ENCODE measurements at regions not wholly inside any gene's neighbourhood (a gene's known extent, or its start where the extent isn't known, plus 50 kb on each side); places are given as distances from the start of the nearest gene placed in this dataset.

GRCh38 chr2:36079793-36080192 lies 275.8 kb upstream of the CRIM1 start:
- no peaks in the 10 kb centered on the region for H3K36me3 ChIP-seq (ENCODE audit: low read length)
- no peaks in the 10 kb centered on the region for H4K20me1 ChIP-seq (ENCODE audit: low read depth, low read length)
- no peaks in the 10 kb centered on the region for H3K27me3 ChIP-seq (ENCODE audit: low read length)
- H3F3A ChIP-seq (ENCODE audit: insufficient read depth): no peaks in the 10 kb centered on the region
- no peak for TF ChIP-seq CTCF (IDR thresholded peaks at IDR 0.05; ENCODE audit: insufficient read depth, low read length, poor library complexity, severe bottlenecking)
- TF ChIP-seq EZH2phosphoT487 (conservative IDR thresholded peaks at IDR 0.05; ENCODE audit: low read length): no peak
- no peak overlapping the region for H3K27ac ChIP-seq (ENCODE audit: low read depth, low read length)
- H3K9ac ChIP-seq (ENCODE audit: low read length): no peak overlapping the region
- H2AFZ ChIP-seq (ENCODE audit: low read depth, low read length, severe bottlenecking): no peak overlapping the region
- no peaks in the 10 kb centered on the region for H3K9me2 ChIP-seq (replicated peaks; ENCODE audit: insufficient read depth, low read length)
- H3K4me2 ChIP-seq (ENCODE audit: low read depth, low read length, poor library complexity, severe bottlenecking): no peak overlapping the region
- no peaks in the 10 kb centered on the region for H3K79me2 ChIP-seq (ENCODE audit: insufficient read depth, low read length)
- no peaks in the 10 kb centered on the region for H3K9me3 ChIP-seq (ENCODE audit: insufficient read depth, low read length)
- H3K4me3 ChIP-seq (ENCODE audit: insufficient read depth, low read length, poor library complexity, severe bottlenecking): no peak overlapping the region

GRCh38 chr2:36074008-36074407 lies 281.6 kb upstream of the CRIM1 start:
- no peaks in the 10 kb centered on the region for H3K27me3 ChIP-seq (ENCODE audit: low read length)
- no peak overlapping the region for H3K4me3 ChIP-seq (ENCODE audit: insufficient read depth, low read length, poor library complexity, severe bottlenecking)
- no peak overlapping the region for H3K9ac ChIP-seq (ENCODE audit: low read length)
- H3K27ac ChIP-seq (ENCODE audit: low read depth, low read length): no peak overlapping the region
- no peak overlapping the region for H2AFZ ChIP-seq (ENCODE audit: low read depth, low read length, severe bottlenecking)
- no peaks in the 10 kb centered on the region for H3K79me2 ChIP-seq (ENCODE audit: insufficient read depth, low read length)
- H3K9me2 ChIP-seq (replicated peaks; ENCODE audit: insufficient read depth, low read length): no peaks in the 10 kb centered on the region
- no peaks in the 10 kb centered on the region for H3F3A ChIP-seq (ENCODE audit: insufficient read depth)
- no peaks in the 10 kb centered on the region for H3K36me3 ChIP-seq (ENCODE audit: low read length)
- H4K20me1 ChIP-seq (ENCODE audit: low read depth, low read length): no peaks in the 10 kb centered on the region
- H3K4me2 ChIP-seq (ENCODE audit: low read depth, low read length, poor library complexity, severe bottlenecking): no peak overlapping the region
- TF ChIP-seq EZH2phosphoT487 (conservative IDR thresholded peaks at IDR 0.05; ENCODE audit: low read length) (no peak), CTCF (IDR thresholded peaks at IDR 0.05; ENCODE audit: insufficient read depth, low read length, poor library complexity, severe bottlenecking) (no peak)
- H3K9me3 ChIP-seq (ENCODE audit: insufficient read depth, low read length): no peaks in the 10 kb centered on the region

GRCh38 chr2:36071698-36072097 lies 283.9 kb upstream of the CRIM1 start:
- H3K9ac ChIP-seq (ENCODE audit: low read length): no peak overlapping the region
- H3K4me3 ChIP-seq (ENCODE audit: insufficient read depth, low read length, poor library complexity, severe bottlenecking): no peak overlapping the region
- H3K9me3 ChIP-seq (ENCODE audit: insufficient read depth, low read length): no peaks in the 10 kb centered on the region
- H2AFZ ChIP-seq (ENCODE audit: low read depth, low read length, severe bottlenecking): no peak overlapping the region
- no peaks in the 10 kb centered on the region for H3K79me2 ChIP-seq (ENCODE audit: insufficient read depth, low read length)
- H3F3A ChIP-seq (ENCODE audit: insufficient read depth): no peaks in the 10 kb centered on the region
- no peaks in the 10 kb centered on the region for H3K9me2 ChIP-seq (replicated peaks; ENCODE audit: insufficient read depth, low read length)
- no peak for TF ChIP-seq EZH2phosphoT487 (conservative IDR thresholded peaks at IDR 0.05; ENCODE audit: low read length)
- TF ChIP-seq CTCF (IDR thresholded peaks at IDR 0.05; ENCODE audit: insufficient read depth, low read length, poor library complexity, severe bottlenecking): no peak
- no peaks in the 10 kb centered on the region for H4K20me1 ChIP-seq (ENCODE audit: low read depth, low read length)
- H3K27ac ChIP-seq (ENCODE audit: low read depth, low read length): no peak overlapping the region
- H3K36me3 ChIP-seq (ENCODE audit: low read length): no peaks in the 10 kb centered on the region
- no peaks in the 10 kb centered on the region for H3K27me3 ChIP-seq (ENCODE audit: low read length)
- no peak overlapping the region for H3K4me2 ChIP-seq (ENCODE audit: low read depth, low read length, poor library complexity, severe bottlenecking)

GRCh38 chr2:36069074-36069473 lies 286.5 kb upstream of the CRIM1 start:
- Histone ChIP-seq H3K9me3 (ENCODE audit: insufficient read depth, low read length) (no peaks in the 10 kb centered on the region), H3K27ac (ENCODE audit: low read depth, low read length) (no peak overlapping the region), H4K20me1 (ENCODE audit: low read depth, low read length) (no peaks in the 10 kb centered on the region), H2AFZ (ENCODE audit: low read depth, low read length, severe bottlenecking) (no peak overlapping the region), H3F3A (ENCODE audit: insufficient read depth) (no peaks in the 10 kb centered on the region), H3K36me3 (ENCODE audit: low read length) (no peaks in the 10 kb centered on the region), H3K27me3 (ENCODE audit: low read length) (no peaks in the 10 kb centered on the region), H3K79me2 (ENCODE audit: insufficient read depth, low read length) (no peaks in the 10 kb centered on the region), H3K9me2 (replicated peaks; ENCODE audit: insufficient read depth, low read length) (no peaks in the 10 kb centered on the region), H3K9ac (ENCODE audit: low read length) (no peak overlapping the region), H3K4me3 (ENCODE audit: insufficient read depth, low read length, poor library complexity, severe bottlenecking) (no peak overlapping the region), H3K4me2 (ENCODE audit: low read depth, low read length, poor library complexity, severe bottlenecking) (no peak overlapping the region)
- TF ChIP-seq EZH2phosphoT487 (conservative IDR thresholded peaks at IDR 0.05; ENCODE audit: low read length): no peak
- TF ChIP-seq CTCF (IDR thresholded peaks at IDR 0.05; ENCODE audit: insufficient read depth, low read length, poor library complexity, severe bottlenecking): no peak

All from SU-DHL-6 (cell line).